GM12873 (cell line): ENCODE measurements at regions not wholly inside any gene's neighbourhood (a gene's known extent, or its start where the extent isn't known, plus 50 kb on each side); places are given as distances from the start of the nearest gene placed in this dataset.

Experiments
- TF ChIP-seq, protein P1 (sequence below): IDR thresholded peaks from 2 replicates; pipeline ENCODE4 v1.5.1; 2012; ENCODE audit warnings: low read depth, mild to moderate bottlenecking, moderate library complexity, low read length, control low read depth; ENCODE audit not compliant: insufficient read depth; ENCODE audit errors: missing control alignments

- TF ChIP-seq, protein P1, sequence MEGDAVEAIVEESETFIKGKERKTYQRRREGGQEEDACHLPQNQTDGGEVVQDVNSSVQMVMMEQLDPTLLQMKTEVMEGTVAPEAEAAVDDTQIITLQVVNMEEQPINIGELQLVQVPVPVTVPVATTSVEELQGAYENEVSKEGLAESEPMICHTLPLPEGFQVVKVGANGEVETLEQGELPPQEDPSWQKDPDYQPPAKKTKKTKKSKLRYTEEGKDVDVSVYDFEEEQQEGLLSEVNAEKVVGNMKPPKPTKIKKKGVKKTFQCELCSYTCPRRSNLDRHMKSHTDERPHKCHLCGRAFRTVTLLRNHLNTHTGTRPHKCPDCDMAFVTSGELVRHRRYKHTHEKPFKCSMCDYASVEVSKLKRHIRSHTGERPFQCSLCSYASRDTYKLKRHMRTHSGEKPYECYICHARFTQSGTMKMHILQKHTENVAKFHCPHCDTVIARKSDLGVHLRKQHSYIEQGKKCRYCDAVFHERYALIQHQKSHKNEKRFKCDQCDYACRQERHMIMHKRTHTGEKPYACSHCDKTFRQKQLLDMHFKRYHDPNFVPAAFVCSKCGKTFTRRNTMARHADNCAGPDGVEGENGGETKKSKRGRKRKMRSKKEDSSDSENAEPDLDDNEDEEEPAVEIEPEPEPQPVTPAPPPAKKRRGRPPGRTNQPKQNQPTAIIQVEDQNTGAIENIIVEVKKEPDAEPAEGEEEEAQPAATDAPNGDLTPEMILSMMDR: no peak
Measured at GRCh38 chr1:193356249-193356648, 169.8 kb upstream of the B3GALT2 start.

- TF ChIP-seq, protein P1: no peak
Measured at GRCh38 chr1:193355626-193356025, 169.2 kb upstream of the B3GALT2 start.

DNA sequence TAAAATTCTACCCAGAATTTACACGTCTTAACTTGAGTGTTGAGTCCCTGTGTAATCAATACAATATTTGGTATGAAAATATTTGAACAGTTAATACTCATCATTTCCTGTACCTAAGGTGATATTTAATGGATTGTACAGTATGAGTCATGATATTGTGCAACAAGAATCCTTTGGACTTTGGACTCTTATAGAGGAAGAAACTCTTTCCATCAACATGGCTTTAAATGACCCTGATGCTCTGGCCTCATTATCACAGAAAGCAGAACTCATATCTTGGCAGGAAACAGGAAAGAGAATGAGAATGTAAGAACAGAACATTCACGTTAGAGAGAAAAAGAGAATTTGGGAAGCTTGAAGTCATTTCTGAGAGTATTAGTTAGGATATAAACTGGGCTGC, 168.8 kb upstream of the B3GALT2 start:
- TF ChIP-seq, protein P1: no peak

DNA sequence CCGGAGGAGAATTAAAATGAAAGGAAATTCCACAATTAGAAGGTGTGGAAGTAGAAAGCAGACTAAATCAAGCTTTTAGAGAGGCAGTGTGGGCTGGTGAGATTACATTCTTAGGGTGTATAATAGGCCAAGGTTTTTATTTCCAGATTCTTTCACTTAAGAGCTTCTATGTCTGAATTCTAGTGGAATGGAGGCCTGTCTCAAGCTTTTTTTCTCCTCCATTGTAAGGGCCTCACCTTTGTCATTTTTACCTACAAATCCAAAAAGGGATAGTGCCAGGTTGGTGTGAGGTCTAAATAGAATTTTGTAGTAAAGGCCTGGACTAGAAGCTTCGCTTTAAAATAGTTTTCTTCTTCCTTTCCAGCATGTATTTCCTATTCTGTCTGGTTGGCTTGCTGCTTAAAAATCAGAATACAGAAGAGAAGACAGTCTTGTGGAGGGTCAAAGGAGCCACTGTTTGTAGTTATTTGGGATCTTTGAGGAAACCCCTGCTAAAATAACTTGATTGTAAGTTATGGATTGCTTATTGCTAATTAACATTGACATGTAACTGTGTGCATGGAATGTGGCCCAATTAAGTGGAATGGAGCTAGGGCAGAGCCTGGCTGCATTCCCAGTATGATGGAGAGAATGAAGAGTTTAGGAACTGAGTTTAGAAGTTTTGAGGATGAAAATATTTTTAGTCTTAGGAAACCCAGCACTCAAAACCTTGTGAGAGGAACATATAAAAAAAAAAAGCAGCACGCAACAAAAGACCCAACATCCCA, 162.5 kb upstream of the B3GALT2 start:
- TF ChIP-seq, protein P1: no peak

- TF ChIP-seq, protein P1: no peak
Measured at GRCh38 chr1:193348091-193348768, 161.8 kb upstream of the B3GALT2 start.

DNA sequence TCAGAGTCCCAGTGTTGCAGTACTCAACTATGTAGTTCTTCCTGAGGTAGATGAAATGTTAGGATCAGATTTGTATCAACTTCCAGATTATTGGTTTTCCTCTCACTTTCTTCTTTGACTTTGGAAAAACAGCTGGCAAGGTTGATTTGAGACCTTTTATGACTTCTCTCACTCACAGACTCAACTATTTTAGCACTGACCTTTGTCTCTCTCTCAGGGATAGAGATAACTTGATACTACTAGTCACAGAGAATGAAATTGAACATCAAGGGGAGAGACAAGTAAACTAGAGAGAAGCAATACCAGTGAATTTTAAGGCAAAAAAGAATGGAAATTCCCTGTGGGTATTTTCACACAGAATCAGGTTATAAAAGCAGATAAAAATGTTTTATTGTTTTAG, 159.7 kb upstream of the B3GALT2 start:
- TF ChIP-seq, protein P1: no peak

DNA sequence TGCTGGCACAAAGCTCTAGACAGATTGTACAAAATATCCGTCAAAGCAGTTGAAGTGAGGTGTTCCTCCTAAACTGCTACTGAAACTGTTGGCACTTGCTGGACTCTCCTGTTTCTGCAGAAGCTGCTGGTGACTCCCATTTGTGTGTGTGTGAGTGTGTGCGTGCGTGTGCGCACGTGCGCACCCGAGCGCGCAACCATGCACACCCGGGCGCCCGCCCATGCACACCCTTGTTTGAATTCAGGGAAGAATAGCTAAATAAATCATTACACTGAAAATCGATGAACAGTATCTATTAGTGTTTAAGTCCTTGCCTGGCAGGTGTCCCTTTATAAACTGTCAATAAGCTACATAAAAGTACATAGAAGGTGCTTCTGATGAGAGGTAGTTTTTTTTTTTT, 156.4 kb upstream of the B3GALT2 start:
- TF ChIP-seq, protein P1: no peak
